KMS-11 (cell line): ENCODE measurements at regions not wholly inside any gene's neighbourhood (a gene's known extent, or its start where the extent isn't known, plus 50 kb on each side); places are given as distances from the start of the nearest gene placed in this dataset.

Experiments used
- H2AFZ ChIP-seq: fragments of 200-600 bp; sonication (generic); 2 replicates; pipeline ENCODE4 v1.6.1; 2016; ENCODE audit warnings: antibody characterized with exemption, mixed run types, low read depth
- H3K27ac ChIP-seq: fragments of 200-600 bp; sonication (generic); 2 replicates; pipeline ENCODE4 v1.6.1; 2016; ENCODE audit warnings: mild to moderate bottlenecking, mixed run types
- H3K27me3 ChIP-seq: fragments of 200-600 bp; sonication (generic); 2 replicates; pipeline ENCODE4 v1.6.1; 2017; ENCODE audit warnings: mild to moderate bottlenecking, low read depth, mixed run types, moderate library complexity; ENCODE audit not compliant: insufficient read depth
- H3K36me3 ChIP-seq: fragments of 200-600 bp; sonication (generic); 2 replicates; pipeline ENCODE4 v1.6.1; 2017; ENCODE audit warnings: mild to moderate bottlenecking, mixed run types; ENCODE audit not compliant: insufficient read depth
- H3K4me1 ChIP-seq: fragments of 200-600 bp; sonication (generic); 2 replicates; pipeline ENCODE4 v1.6.1; 2016; ENCODE audit warnings: mild to moderate bottlenecking, low read depth, mixed run types; ENCODE audit not compliant: poor library complexity, severe bottlenecking
- H3K4me2 ChIP-seq: fragments of 200-600 bp; sonication (generic); 2 replicates; pipeline ENCODE4 v1.7.0; 2016; ENCODE audit warnings: mild to moderate bottlenecking, mixed run types
- H3K4me3 ChIP-seq: fragments of 200-600 bp; sonication (generic); IDR thresholded peaks from 2 replicates; pipeline ENCODE4 v1.6.1; 2017; ENCODE audit warnings: low read depth, low read length, mixed read lengths; ENCODE audit not compliant: insufficient read depth
- H3K79me2 ChIP-seq: fragments of 200-600 bp; sonication (generic); 2 replicates; pipeline ENCODE4 v1.6.1; 2016; ENCODE audit warnings: low read depth, mixed run types; ENCODE audit not compliant: insufficient read depth
- H3K9ac ChIP-seq: fragments of 200-600 bp; sonication (generic); 2 replicates; pipeline ENCODE4 v1.6.1; 2016; ENCODE audit warnings: mild to moderate bottlenecking, mixed run types
- H4K20me1 ChIP-seq: fragments of 200-600 bp; sonication (generic); 2 replicates; pipeline ENCODE4 v1.6.1; 2016; ENCODE audit warnings: mild to moderate bottlenecking, mixed run types; ENCODE audit not compliant: insufficient read depth
- TF ChIP-seq, protein P1 (sequence below): fragments of 200-600 bp; sonication (generic); conservative IDR thresholded peaks from 2 replicates; pipeline ENCODE4 v1.6.1; 2017; ENCODE audit warnings: low read depth, mild to moderate bottlenecking, antibody characterized with exemption, low read length, moderate library complexity, mixed read lengths

DNA sequence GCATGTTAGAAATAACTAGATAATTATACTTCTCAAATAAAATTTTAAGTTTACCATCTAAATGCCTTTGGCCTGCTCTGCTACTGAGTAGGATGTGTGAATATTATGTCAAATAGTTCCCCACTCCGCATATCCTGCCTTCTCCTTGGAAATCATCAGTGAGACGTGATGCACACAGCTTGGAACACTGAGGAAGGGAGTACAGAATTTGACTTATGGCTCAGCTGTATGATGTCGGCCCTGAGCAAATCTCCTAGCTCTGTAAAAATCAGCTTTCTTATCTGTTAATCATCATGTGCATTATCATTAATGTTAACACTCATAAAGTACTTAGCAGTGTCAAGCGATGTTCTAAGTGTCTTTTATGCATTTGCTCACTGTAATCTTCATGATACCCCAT is 241.0 kb upstream of the ANKRD50 start:
- Histone ChIP-seq H3K4me2 (no peak overlapping the region), H3K9ac (no peak overlapping the region), H3K27me3 (no peaks in the 10 kb centered on the region), H2AFZ (no peak overlapping the region), H3K4me1 (peaks cover 17% of the 10 kb centered on the region), H3K36me3 (no peaks in the 10 kb centered on the region), H4K20me1 (no peaks in the 10 kb centered on the region), H3K79me2 (no peaks in the 10 kb centered on the region), H3K27ac (no peak overlapping the region), H3K4me3 (no peak overlapping the region)
- TF ChIP-seq, protein P1, sequence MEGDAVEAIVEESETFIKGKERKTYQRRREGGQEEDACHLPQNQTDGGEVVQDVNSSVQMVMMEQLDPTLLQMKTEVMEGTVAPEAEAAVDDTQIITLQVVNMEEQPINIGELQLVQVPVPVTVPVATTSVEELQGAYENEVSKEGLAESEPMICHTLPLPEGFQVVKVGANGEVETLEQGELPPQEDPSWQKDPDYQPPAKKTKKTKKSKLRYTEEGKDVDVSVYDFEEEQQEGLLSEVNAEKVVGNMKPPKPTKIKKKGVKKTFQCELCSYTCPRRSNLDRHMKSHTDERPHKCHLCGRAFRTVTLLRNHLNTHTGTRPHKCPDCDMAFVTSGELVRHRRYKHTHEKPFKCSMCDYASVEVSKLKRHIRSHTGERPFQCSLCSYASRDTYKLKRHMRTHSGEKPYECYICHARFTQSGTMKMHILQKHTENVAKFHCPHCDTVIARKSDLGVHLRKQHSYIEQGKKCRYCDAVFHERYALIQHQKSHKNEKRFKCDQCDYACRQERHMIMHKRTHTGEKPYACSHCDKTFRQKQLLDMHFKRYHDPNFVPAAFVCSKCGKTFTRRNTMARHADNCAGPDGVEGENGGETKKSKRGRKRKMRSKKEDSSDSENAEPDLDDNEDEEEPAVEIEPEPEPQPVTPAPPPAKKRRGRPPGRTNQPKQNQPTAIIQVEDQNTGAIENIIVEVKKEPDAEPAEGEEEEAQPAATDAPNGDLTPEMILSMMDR = no peak

DNA sequence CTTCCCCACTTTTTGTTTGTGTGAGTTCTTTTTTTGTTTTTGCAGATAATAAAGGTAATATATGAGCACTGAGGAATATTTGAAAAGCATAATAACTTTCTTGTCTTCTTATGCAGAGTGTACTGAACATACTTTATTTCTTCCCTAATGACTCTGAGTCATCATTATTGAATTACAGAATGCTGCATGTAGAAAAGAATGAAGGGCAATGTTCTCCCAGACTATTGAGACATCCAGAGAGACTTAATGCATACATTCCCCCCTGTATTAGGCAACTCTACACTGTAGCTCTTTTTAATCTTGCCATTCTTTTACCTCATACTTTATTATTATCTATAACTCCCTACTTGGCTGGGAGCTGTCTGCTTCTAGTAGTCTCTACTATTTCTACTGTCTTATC is 240.5 kb upstream of the ANKRD50 start:
- H3K79me2 ChIP-seq = no peaks in the 10 kb centered on the region
- no peak overlapping the region for H3K27ac ChIP-seq
- H2AFZ ChIP-seq = no peak overlapping the region
- no peaks in the 10 kb centered on the region for H4K20me1 ChIP-seq
- H3K4me3 ChIP-seq = no peak overlapping the region
- H3K36me3 ChIP-seq = no peaks in the 10 kb centered on the region
- no peaks in the 10 kb centered on the region for H3K27me3 ChIP-seq
- peaks cover 21% of the 10 kb centered on the region for H3K4me1 ChIP-seq
- no peak overlapping the region for H3K9ac ChIP-seq
- TF ChIP-seq, protein P1 = no peak
- no peak overlapping the region for H3K4me2 ChIP-seq

DNA sequence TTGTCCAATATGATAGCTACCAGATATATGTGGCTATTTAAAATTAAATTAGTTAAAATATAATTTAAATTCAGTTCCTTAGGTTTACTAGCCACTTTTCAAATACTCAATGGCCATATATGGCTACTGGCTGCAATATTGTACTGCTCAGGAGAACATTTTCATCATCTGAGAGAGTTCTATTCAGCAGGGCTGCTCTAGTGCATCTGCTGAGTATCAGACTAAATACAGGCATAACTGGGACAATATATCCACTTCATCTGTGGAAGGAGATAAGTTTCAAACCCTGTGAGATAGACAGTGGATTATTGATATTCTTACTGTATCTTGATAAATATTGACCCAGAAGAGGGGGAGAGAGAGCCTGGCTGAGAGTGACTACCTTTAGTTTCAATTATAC is 240.1 kb upstream of the ANKRD50 start:
- Histone ChIP-seq H3K4me1 (peaks cover 26% of the 10 kb centered on the region), H3K27me3 (no peaks in the 10 kb centered on the region), H3K79me2 (no peaks in the 10 kb centered on the region), H3K9ac (no peak overlapping the region), H3K36me3 (no peaks in the 10 kb centered on the region), H4K20me1 (no peaks in the 10 kb centered on the region), H3K27ac (no peak overlapping the region), H3K4me3 (no peak overlapping the region), H3K4me2 (no peak overlapping the region), H2AFZ (no peak overlapping the region)
- TF ChIP-seq, protein P1 = no peak

DNA sequence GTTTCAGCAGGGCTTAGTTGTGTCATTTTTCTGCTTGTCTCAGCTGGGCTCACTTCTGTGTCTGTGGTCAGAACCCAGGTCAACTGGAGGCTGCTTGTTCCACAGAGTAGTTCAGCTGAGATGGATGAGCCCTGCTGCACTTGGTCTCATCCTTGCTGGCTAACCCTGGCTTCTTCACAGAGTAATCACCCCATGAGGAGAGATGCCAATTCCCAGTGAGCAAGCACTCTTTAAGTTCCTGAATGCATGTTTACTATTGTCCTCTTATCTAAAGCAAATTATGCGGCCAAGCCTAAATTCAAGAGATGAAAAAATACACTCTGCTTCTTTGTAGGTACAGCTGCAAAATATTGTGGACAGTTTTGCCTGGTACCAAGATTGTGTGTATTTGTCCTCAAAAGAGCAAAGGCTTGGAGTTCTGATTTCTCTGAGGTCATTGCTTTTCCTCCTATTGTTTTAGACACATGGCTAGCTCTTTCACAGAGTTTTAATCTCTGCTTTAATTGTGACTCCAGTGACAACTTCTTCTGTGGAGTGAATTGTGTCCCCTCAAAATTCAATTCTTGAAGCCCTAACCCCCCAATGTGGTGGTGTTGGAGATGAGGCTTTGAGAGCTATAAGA is 236.6 kb upstream of the ANKRD50 start:
- TF ChIP-seq, protein P1 = no peak
- Histone ChIP-seq H3K79me2 (no peaks in the 10 kb centered on the region), H4K20me1 (no peaks in the 10 kb centered on the region), H3K4me2 (peak overlapping the region; percentile 90), H2AFZ (0 out of 2 replicates have a peak overlapping the region, but pooled peaks have one; percentile 5), H3K27ac (peak overlapping the region; percentile 57; the same call in 1 of the 2 replicates), H3K9ac (no peak overlapping the region), H3K36me3 (no peaks in the 10 kb centered on the region), H3K4me1 (peaks cover 57% of the 10 kb centered on the region), H3K27me3 (no peaks in the 10 kb centered on the region), H3K4me3 (no peak overlapping the region)
